ENCODE measurements at regions not wholly inside any gene's neighbourhood (a gene's known extent, or its start where the extent isn't known, plus 50 kb on each side); places are given as distances from the start of the nearest gene placed in this dataset.

DNA sequence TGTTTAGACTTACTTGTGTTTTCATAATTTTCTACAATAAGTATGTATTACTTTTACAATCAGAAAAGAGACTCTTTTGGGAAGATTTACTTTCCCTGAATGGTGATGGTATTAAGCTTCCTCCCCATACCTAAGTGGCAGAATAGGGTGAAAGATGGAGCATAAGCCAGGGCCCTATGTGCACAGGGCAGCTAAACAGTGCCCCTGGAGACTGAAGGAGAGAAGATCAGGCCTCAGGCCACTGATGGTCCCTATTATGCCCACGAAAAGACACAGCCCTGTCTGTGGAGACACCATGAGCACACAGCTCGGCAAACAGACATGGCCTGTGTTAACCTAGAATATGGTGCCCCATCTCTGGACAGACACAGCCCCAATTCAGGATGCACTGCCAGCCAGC, 139.4 kb downstream of the OAT start:
- Histone ChIP-seq H3K9ac (ENCODE audit: control insufficient read depth, extremely low read depth, insufficient read depth, low read length) (no peak overlapping the region), H2AFZ (ENCODE audit: control insufficient read depth, low read length) (no peak overlapping the region), H3K4me2 (ENCODE audit: control insufficient read depth, extremely low read depth, insufficient read depth, low read depth, low read length) (no peak overlapping the region), H3K9me3 (ENCODE audit: control insufficient read depth, low read depth, low read length) (no peaks in the 10 kb centered on the region), H3K4me1 (ENCODE audit: control insufficient read depth, extremely low read depth, insufficient read depth, low read length) (no peaks in the 10 kb centered on the region), H3K27me3 (ENCODE audit: control insufficient read depth, extremely low read depth, insufficient read depth, low read length) (peaks cover 3% of the 10 kb centered on the region), H3K4me3 (ENCODE audit: control insufficient read depth in 2 of 3, extremely low read depth in 1 of 3, insufficient read depth in 2 of 3, low read depth in 1 of 3, low read length in 3 of 3) (no peak overlapping the region), H3K27ac (ENCODE audit: control insufficient read depth, insufficient read depth, low read length) (no peak overlapping the region), H3K9me1 (ENCODE audit: control insufficient read depth, extremely low read depth, insufficient read depth, low read length) (no peaks in the 10 kb centered on the region), H3K79me2 (ENCODE audit: control insufficient read depth, insufficient read depth, low read length) (no peaks in the 10 kb centered on the region), H4K20me1 (ENCODE audit: control insufficient read depth, extremely low read depth, insufficient read depth, low read length) (no peaks in the 10 kb centered on the region), H3K36me3 (ENCODE audit: control insufficient read depth in 2 of 2, extremely low read depth in 1 of 2, insufficient read depth in 2 of 2, low read length in 2 of 2) (no peaks in the 10 kb centered on the region)
- FAIRE-seq (no peak), DNase-seq (ENCODE audit: low read depth, low spot score) (no peak)
- TF ChIP-seq EZH2 (IDR thresholded peaks at IDR 0.05; ENCODE audit: low read length) = no peak
- TF ChIP-seq, protein P1, sequence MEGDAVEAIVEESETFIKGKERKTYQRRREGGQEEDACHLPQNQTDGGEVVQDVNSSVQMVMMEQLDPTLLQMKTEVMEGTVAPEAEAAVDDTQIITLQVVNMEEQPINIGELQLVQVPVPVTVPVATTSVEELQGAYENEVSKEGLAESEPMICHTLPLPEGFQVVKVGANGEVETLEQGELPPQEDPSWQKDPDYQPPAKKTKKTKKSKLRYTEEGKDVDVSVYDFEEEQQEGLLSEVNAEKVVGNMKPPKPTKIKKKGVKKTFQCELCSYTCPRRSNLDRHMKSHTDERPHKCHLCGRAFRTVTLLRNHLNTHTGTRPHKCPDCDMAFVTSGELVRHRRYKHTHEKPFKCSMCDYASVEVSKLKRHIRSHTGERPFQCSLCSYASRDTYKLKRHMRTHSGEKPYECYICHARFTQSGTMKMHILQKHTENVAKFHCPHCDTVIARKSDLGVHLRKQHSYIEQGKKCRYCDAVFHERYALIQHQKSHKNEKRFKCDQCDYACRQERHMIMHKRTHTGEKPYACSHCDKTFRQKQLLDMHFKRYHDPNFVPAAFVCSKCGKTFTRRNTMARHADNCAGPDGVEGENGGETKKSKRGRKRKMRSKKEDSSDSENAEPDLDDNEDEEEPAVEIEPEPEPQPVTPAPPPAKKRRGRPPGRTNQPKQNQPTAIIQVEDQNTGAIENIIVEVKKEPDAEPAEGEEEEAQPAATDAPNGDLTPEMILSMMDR (optimal IDR thresholded peaks at IDR 0.05 in 1 of 3, IDR thresholded peaks at IDR 0.05 in 1 of 3, conservative IDR thresholded peaks at IDR 0.05 in 1 of 3; ENCODE audit: extremely low read depth in 1 of 3, insufficient read depth in 2 of 3, low read length in 3 of 3) = peak in 1 of 3 experiments; percentile 15
- dilution Hi-C loops (cut with MboI; ENCODE audit: extremely low pct_ligation_motif_present, low sequenced_read_pairs) = no loop called here

DNA sequence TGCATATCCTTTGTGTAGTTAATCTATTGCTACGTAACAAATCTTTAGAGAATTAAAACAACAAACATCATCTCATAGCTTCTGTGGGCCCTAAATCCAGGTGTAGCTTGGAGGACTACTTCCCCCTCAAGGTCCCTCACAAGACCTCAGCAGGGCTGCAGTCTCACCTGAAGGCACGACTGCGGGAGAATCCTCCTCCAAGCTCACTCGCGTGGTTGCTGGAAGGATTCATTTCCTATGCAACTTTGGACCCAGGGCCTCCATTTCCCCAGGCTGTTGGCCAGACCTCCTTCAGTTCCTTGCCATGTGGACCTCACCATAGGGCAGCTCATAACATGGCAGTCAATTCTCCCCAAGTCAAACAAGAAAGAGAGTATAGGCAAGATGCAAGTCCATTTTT, 140.4 kb downstream of the OAT start:
- Histone ChIP-seq H3K4me1 (ENCODE audit: control insufficient read depth, extremely low read depth, insufficient read depth, low read length) (no peaks in the 10 kb centered on the region), H2AFZ (ENCODE audit: control insufficient read depth, low read length) (no peak overlapping the region), H3K27me3 (ENCODE audit: control insufficient read depth, extremely low read depth, insufficient read depth, low read length) (peaks cover 3% of the 10 kb centered on the region), H3K9me1 (ENCODE audit: control insufficient read depth, extremely low read depth, insufficient read depth, low read length) (no peaks in the 10 kb centered on the region), H3K9me3 (ENCODE audit: control insufficient read depth, low read depth, low read length) (peaks cover under 1% of the 10 kb centered on the region), H3K79me2 (ENCODE audit: control insufficient read depth, insufficient read depth, low read length) (no peaks in the 10 kb centered on the region), H3K4me3 (ENCODE audit: control insufficient read depth in 2 of 3, extremely low read depth in 1 of 3, insufficient read depth in 2 of 3, low read depth in 1 of 3, low read length in 3 of 3) (no peak overlapping the region), H3K9ac (ENCODE audit: control insufficient read depth, extremely low read depth, insufficient read depth, low read length) (no peak overlapping the region), H3K27ac (ENCODE audit: control insufficient read depth, insufficient read depth, low read length) (no peak overlapping the region), H4K20me1 (ENCODE audit: control insufficient read depth, extremely low read depth, insufficient read depth, low read length) (no peaks in the 10 kb centered on the region), H3K4me2 (ENCODE audit: control insufficient read depth, extremely low read depth, insufficient read depth, low read depth, low read length) (no peak overlapping the region), H3K36me3 (ENCODE audit: control insufficient read depth in 2 of 2, extremely low read depth in 1 of 2, insufficient read depth in 2 of 2, low read length in 2 of 2) (no peaks in the 10 kb centered on the region)
- TF ChIP-seq, protein P1 (optimal IDR thresholded peaks at IDR 0.05 in 1 of 3, IDR thresholded peaks at IDR 0.05 in 1 of 3, conservative IDR thresholded peaks at IDR 0.05 in 1 of 3; ENCODE audit: extremely low read depth in 1 of 3, insufficient read depth in 2 of 3, low read length in 3 of 3) = no peak
- TF ChIP-seq EZH2 (IDR thresholded peaks at IDR 0.05; ENCODE audit: low read length) = no peak
- no peak for DNase-seq (ENCODE audit: low read depth, low spot score)
- no peak for FAIRE-seq
- dilution Hi-C loops (cut with MboI; ENCODE audit: extremely low pct_ligation_motif_present, low sequenced_read_pairs) = no loop called here
